ENCODE measurements at regions not wholly inside any gene's neighbourhood (a gene's known extent, or its start where the extent isn't known, plus 50 kb on each side); places are given as distances from the start of the nearest gene placed in this dataset.

DNA sequence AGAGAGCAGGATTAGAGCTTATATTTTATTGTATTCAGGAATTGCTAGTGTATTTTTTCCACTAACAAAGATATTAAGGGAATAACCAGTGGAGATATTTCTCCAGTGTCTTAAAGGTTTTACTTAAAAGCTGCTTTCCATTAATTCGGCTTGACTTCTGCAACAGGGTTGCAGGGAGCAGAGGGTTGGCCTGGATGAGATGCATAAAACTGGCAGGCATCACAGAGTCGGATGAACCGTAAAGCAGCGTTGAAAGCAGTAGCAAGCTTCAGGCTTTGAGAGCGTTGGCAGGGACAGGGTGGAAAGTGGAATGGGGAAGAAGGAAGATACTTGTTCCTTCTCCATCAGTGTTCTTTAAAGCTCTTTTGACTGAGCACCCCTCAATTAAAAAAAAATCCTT is 237.2 kb downstream of the LMO4 start:
- TF ChIP-seq CTCF (IDR thresholded peaks at IDR 0.05) (no peak), EP300 (IDR thresholded peaks at IDR 0.05) (no peak), POLR2A (IDR thresholded peaks at IDR 0.05) (no peak), POLR2AphosphoS5 (IDR thresholded peaks at IDR 0.05) (no peak)
